NCI-H510A treated with DMSO at 0.1 percent for 48 hours (cell line): ENCODE measurements at regions not wholly inside any gene's neighbourhood (a gene's known extent, or its start where the extent isn't known, plus 50 kb on each side); places are given as distances from the start of the nearest gene placed in this dataset.
"Not testable (repeated sequence)": the region's sequence is repeated elsewhere in the genome, so short reads cannot be mapped to it uniquely, and the experiment has no call there.

Experiments
- DNase-seq: peaks from one replicate; lab custom pipeline; 2025; lab: John Stamatoyannopoulos, UW

GRCh38 chr10:57336865-57337264 is 930.8 kb downstream of the IPMK start:
- no peak for DNase-seq

GRCh38 chr10:57336341-57336740 is 931.4 kb downstream of the IPMK start:
- no peak for DNase-seq

DNA sequence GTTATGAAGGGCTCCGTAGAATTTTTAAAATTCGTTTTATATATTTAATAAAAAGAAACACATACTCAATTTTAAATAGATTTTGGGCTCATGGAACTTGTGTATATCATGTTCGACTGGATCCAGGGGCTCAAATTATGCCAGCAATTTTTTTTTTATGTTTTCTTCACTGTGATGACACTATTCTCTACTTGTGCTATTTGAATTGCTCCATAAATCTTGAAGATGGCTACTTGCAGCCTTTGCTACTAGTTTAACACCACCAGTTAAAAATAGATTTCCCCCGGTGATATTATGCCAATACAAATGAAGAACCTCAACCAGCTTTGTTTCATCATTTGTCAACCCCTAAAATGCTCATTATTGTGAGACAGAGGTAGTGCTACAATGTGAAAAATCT is 933.2 kb downstream of the IPMK start:
- no peak for DNase-seq

DNA sequence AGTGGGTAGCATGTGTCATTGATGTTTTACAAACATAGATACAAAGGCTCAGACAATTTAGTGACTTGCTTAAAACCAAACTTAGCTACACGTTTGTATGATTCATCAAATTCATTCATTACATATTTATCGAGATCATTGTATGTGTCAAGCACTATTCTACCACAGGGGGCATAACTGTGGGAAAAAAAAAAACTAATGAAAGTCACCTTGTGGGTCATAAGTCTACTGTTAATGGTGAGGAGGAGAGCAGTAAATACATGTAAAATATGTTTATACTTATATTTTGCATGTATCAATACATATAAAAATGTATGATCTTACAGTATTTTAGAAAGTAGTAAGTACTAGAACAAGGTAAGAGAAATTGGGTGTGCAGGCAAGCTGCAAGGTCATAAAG is 933.8 kb downstream of the IPMK start:
- no peak for DNase-seq

DNA sequence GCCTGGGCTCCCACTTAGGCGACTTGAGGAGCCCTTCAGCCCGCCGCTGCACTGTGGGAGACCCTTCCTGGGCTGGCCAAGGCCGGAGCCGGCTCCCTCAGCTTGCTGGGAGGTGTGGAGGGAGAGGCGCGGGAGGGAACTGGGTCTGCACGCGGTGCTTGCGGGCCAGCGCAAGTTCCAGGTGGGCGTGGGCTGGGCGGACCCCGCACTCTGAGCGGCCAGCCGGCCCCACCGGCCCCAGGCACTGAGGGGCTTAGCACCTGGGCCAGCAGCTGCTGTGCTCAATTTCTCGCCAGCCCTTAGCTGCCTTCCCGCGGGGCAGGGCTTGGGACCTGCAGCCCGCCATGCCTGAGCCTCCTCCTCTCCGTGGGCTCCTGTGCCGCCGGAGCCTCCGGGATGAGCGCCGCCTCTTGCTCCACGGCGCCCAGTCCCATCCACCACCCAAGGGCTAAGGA is 946.3 kb downstream of the IPMK start:
- DNase-seq: not testable (repeated sequence)

GRCh38 chr10:57320416-57320815 is 947.3 kb downstream of the IPMK start:
- DNase-seq: no peak

DNA sequence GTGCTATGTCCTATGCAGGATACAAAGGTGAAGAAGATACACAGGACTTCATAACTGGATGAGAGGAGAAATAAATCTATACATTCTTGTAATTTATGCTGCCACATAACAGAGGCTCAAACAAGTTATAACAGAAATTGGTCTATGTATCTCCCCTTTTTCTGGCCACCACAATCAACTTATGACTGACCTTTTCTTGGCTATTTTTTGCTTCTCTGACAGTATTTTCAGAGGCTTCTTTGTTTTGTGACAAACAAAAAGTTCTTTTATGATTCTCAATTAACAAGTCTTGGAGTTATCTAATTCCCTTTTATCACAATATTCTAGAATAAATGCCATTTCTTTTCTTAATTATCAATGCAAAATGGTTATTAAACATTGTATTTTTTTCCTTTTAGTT is 953.0 kb upstream of the ZWINT start:
- DNase-seq: no peak

DNA sequence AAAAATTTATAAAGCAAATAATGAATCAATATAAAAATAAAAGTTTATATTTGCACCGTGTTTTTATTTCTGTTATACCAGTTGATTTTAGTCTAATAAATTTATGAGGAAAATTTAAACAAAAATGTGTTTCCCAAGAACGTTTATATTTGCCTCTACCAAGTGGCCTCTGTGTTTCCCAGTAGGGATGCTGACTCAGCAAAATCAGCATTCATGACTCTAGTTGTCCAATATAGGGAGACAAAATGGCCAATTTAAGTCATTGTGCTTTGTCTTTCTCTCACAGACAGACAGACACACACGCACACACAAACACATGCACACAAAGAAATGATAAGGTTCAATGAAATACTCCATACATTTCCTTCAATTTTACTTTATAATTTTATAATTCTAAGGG is 942.5 kb upstream of the ZWINT start:
- DNase-seq: no peak

GRCh38 chr10:57300718-57301117 is 939.7 kb upstream of the ZWINT start:
- no peak for DNase-seq

- no peak for DNase-seq
Measured at GRCh38 chr10:57294698-57295097, 933.6 kb upstream of the ZWINT start.

- DNase-seq: no peak
Measured at GRCh38 chr10:57288754-57289153, 927.7 kb upstream of the ZWINT start.

GRCh38 chr10:57262892-57263291 is 901.8 kb upstream of the ZWINT start:
- no peak for DNase-seq

- DNase-seq: no peak
Measured at GRCh38 chr10:57260175-57260574, 899.1 kb upstream of the ZWINT start.

GRCh38 chr10:57249615-57250281 is 888.7 kb upstream of the ZWINT start:
- no peak for DNase-seq

- no peak for DNase-seq
Measured at GRCh38 chr10:57247271-57247670, 886.2 kb upstream of the ZWINT start.

GRCh38 chr10:57225920-57226319 is 864.9 kb upstream of the ZWINT start:
- no peak for DNase-seq

- no peak for DNase-seq
Measured at GRCh38 chr10:57224811-57225210, 863.8 kb upstream of the ZWINT start.

DNA sequence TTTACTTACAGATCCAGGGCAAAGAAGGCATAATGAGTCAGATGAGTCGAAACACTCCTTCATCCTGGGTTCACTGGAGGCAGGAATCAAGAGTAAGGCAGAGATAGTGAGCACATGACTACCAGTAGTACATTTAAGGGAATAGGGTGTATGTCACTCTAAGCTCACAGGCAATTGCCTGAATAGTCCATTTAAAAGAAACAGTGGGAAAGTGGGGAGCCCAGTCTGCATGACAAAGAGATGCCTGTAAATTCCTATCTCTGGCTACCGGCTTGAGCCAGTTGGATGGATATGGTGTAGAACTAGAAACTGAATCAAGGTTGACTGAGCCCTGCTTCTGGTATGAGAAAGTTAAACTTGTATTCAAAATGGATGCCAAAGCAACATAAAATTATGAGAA is 861.5 kb upstream of the ZWINT start:
- no peak for DNase-seq

DNA sequence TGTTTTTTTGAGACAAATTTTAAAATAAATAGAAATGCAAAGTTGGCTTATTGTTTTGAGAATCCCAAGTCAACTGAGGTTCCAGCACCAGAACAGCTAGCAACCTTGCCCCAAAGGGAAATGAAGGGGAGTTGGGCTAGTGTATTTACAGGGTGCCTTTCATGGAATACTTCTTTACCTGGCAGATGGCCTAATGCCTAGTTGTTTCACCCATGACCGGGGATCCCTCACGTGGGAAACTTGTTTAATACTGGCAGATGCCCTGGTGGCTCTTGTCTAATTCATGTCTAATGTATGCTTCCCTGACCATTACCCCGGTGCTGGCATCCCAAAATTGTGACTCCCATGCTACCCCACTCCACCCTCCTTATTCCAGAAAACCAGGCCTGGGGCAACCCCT is 861.1 kb upstream of the ZWINT start:
- DNase-seq: no peak

DNA sequence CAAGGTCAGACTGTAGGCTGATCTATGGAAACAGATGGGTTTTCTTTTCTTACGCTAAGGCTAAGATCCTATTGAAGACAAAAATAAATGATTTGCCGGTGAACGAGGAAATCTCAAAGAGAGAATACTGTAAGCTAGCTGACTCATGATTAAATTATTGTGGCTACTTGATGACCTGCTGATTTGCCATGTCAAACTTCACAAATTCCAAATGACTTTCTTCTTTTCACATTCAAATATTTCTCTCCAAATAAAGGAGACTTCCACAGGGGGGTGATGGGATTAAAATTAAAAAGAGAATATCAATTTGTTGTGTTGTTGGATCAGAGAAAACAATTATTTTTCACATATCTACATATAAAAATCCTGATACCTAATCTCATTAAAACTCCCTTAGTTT is 860.6 kb upstream of the ZWINT start:
- DNase-seq: no peak

DNA sequence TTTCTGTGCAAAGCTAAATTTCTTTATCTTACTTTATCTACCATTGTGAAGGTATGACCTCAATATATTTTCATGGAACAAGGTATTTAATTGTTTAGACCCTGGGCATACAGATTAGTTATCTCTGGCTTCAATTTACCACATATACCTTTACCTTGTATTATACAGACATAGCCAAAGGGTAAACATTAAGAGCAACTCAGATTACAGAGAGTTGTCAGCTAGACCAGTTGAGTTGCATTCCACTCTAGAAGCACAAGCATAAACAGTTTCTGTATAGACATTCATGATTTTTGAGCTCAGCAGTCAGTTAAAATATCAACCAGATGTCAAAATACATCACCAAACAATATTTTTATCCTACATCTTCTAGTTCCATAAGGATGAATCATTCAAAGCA is 857.3 kb upstream of the ZWINT start:
- DNase-seq: peak; percentile 2

- no peak for DNase-seq
Measured at GRCh38 chr10:57202356-57202755, 841.3 kb upstream of the ZWINT start.

DNA sequence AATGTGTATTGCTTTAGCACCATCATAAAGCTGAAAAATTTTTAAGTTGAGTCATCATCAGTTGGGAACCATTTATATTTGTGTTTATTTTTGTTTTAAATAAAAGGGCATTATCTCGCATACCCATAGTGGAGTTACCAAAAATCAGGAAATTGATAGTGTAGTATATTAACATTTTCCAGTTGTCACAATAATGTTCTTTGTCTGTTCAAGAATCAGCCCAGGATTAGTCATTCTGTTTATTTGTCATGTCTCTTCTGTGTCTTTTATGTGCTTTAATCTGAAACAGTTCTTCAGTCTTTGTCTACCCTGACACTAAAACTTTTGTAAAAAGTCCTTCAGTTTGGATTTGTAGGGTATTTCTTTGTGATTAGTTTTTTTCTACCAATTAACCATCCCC is 827.8 kb upstream of the ZWINT start:
- no peak for DNase-seq

DNA sequence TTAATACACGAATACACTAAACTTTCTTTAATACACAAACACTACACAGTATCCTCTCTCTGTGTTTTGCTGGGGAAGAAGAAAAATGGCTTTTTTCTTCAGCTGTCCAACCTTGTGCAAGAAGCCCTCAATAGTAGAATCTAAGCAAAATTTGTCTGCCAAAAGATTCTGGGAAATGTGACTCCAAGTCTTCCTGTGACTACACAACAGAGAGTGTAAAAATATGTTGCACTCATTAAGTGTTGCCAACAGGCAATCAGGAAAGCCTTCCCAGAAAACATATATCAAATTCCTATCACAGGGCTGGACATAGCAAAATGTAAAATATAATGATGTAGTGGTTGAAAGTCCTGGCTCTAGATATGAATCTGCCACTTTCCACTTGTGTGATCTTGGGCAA is 825.1 kb upstream of the ZWINT start:
- DNase-seq: no peak

- DNase-seq: no peak
Measured at GRCh38 chr10:57169597-57169996, 808.5 kb upstream of the ZWINT start.
